ENCODE measurements at regions not wholly inside any gene's neighbourhood (a gene's known extent, or its start where the extent isn't known, plus 50 kb on each side); places are given as distances from the start of the nearest gene placed in this dataset.
"Not testable (repeated sequence)": the region's sequence is repeated elsewhere in the genome, so short reads cannot be mapped to it uniquely, and the experiment has no call there.

- TF ChIP-seq CTCF (IDR thresholded peaks at IDR 0.05) (no peak), POLR2A (IDR thresholded peaks at IDR 0.05) (no peak)
- Histone ChIP-seq H3K36me3 (replicated peaks in 1 of 2) (no peaks in the 10 kb centered on the region), H3K4me3 (no peak overlapping the region), H3K27ac (no peak overlapping the region), H3K9me3 (replicated peaks in 1 of 3) (no peaks in the 10 kb centered on the region), H3K27me3 (no peaks in the 10 kb centered on the region), H3K4me1 (replicated peaks in 1 of 2) (no peaks in the 10 kb centered on the region)
- WGBS, 4 donors, result 68 to 82% (median 79%) methylated on average over 4 of the region's 4 CpGs
- no peak for DNase-seq
- intact Hi-C loops (cut with DNase I), result no loop called here
Observed at GRCh38 chr20:47444584-47444983, 57.1 kb upstream of the NCOA3 start.

GRCh38 chr20:47445291-47445690, 56.4 kb upstream of the NCOA3 start:
- intact Hi-C loops (cut with DNase I), result no loop called here
- Histone ChIP-seq H3K27me3 (no peaks in the 10 kb centered on the region), H3K4me3 (no peak overlapping the region), H3K4me1 (replicated peaks in 1 of 2) (no peaks in the 10 kb centered on the region), H3K9me3 (replicated peaks in 1 of 3) (no peaks in the 10 kb centered on the region), H3K27ac (no peak overlapping the region), H3K36me3 (replicated peaks in 1 of 2) (no peaks in the 10 kb centered on the region)
- TF ChIP-seq CTCF (IDR thresholded peaks at IDR 0.05), result no peak
- no peak for TF ChIP-seq POLR2A (IDR thresholded peaks at IDR 0.05)
- DNase-seq, result no peak
- 88 to 93% (median 89%) methylated on average over 8 of the region's 8 CpGs for WGBS, 4 donors

- H3K27me3 ChIP-seq; intact Hi-C loops (cut with DNase I): not testable (repeated sequence)
Observed at GRCh38 chr20:47447350-47448296, 54.1 kb upstream of the NCOA3 start.

GRCh38 chr20:47448429-47448828, 53.3 kb upstream of the NCOA3 start:
- intact Hi-C loops (cut with DNase I), result no loop called here
- no peaks in the 10 kb centered on the region for H3K4me1 ChIP-seq (replicated peaks in 1 of 2)
- no peaks in the 10 kb centered on the region for H3K9me3 ChIP-seq (replicated peaks in 1 of 3)
- H3K27ac ChIP-seq, result no peak overlapping the region
- no peak overlapping the region for H3K4me3 ChIP-seq
- DNase-seq, result no peak
- H3K36me3 ChIP-seq (replicated peaks in 1 of 2), result no peaks in the 10 kb centered on the region
- H3K27me3 ChIP-seq, result no peaks in the 10 kb centered on the region
- WGBS, 4 donors, result 78 to 87% (median 78%) methylated on average over 4 of the region's 4 CpGs
- no peak for TF ChIP-seq CTCF (IDR thresholded peaks at IDR 0.05)
- TF ChIP-seq POLR2A (IDR thresholded peaks at IDR 0.05), result no peak

More at GRCh38 chr20:47447350-47448296, 54.1 kb upstream of the NCOA3 start:
- WGBS, 4 donors, result 91 to 94% (median 92%) methylated on average over 15 of the region's 15 CpGs
- H3K9me3 ChIP-seq (replicated peaks in 1 of 3); H3K36me3 ChIP-seq (replicated peaks in 1 of 2); H3K4me3 ChIP-seq; H3K27ac ChIP-seq; DNase-seq; H3K4me1 ChIP-seq (replicated peaks in 1 of 2): not testable (repeated sequence)

GRCh38 chr20:47451602-47451904, 50.1 kb upstream of the NCOA3 start:
- Histone ChIP-seq H3K9me3 (replicated peaks in 1 of 3) (no peaks in the 10 kb centered on the region), H3K4me1 (replicated peaks in 1 of 2) (no peaks in the 10 kb centered on the region), H3K36me3 (replicated peaks in 1 of 2) (no peaks in the 10 kb centered on the region), H3K4me3 (no peak overlapping the region), H3K27me3 (no peaks in the 10 kb centered on the region), H3K27ac (no peak overlapping the region)
- intact Hi-C loops (cut with DNase I), result no loop called here
- 80 to 87% (median 85%) methylated on average over 3 of the region's 3 CpGs for WGBS, 4 donors
- TF ChIP-seq CTCF (IDR thresholded peaks at IDR 0.05), result no peak
- TF ChIP-seq POLR2A (IDR thresholded peaks at IDR 0.05), result no peak
- no peak for DNase-seq

Data from adrenal gland (tissue), 9 donors.